Neural cell (in vitro differentiated cells): ENCODE measurements at regions not wholly inside any gene's neighbourhood (a gene's known extent, or its start where the extent isn't known, plus 50 kb on each side); places are given as distances from the start of the nearest gene placed in this dataset.

Experiments used
- EZH2 ChIP-seq: fragments of 200-600, 300-800 bp; shearing (Covaris generic), sonication (generic); IDR thresholded peaks from 2 replicates; pipeline ENCODE4 v1.6.1; 2014; ENCODE audit warnings: antibody characterized with exemption, low read length, borderline replicate concordance, mild to moderate bottlenecking; ENCODE audit not compliant: insufficient read depth, poor library complexity, severe bottlenecking
- POLR2AphosphoS5 ChIP-seq: IDR thresholded peaks from 2 replicates; pipeline ENCODE4 v1.6.1; 2012
- REST ChIP-seq: IDR thresholded peaks from 2 replicates; pipeline ENCODE4 v1.6.1; 2012; ENCODE audit warnings: borderline replicate concordance
- TAF1 ChIP-seq: IDR thresholded peaks from 2 replicates; pipeline ENCODE4 v1.6.1; 2012; ENCODE audit warnings: low read depth
- TF ChIP-seq, protein P1 (sequence below): fragments of 450-650 bp; IDR thresholded peaks from 2 replicates; pipeline ENCODE4 v1.5.1; 2014; ENCODE audit warnings: antibody characterized with exemption, mild to moderate bottlenecking, moderate library complexity; ENCODE audit not compliant: poor library complexity, severe bottlenecking

DNA sequence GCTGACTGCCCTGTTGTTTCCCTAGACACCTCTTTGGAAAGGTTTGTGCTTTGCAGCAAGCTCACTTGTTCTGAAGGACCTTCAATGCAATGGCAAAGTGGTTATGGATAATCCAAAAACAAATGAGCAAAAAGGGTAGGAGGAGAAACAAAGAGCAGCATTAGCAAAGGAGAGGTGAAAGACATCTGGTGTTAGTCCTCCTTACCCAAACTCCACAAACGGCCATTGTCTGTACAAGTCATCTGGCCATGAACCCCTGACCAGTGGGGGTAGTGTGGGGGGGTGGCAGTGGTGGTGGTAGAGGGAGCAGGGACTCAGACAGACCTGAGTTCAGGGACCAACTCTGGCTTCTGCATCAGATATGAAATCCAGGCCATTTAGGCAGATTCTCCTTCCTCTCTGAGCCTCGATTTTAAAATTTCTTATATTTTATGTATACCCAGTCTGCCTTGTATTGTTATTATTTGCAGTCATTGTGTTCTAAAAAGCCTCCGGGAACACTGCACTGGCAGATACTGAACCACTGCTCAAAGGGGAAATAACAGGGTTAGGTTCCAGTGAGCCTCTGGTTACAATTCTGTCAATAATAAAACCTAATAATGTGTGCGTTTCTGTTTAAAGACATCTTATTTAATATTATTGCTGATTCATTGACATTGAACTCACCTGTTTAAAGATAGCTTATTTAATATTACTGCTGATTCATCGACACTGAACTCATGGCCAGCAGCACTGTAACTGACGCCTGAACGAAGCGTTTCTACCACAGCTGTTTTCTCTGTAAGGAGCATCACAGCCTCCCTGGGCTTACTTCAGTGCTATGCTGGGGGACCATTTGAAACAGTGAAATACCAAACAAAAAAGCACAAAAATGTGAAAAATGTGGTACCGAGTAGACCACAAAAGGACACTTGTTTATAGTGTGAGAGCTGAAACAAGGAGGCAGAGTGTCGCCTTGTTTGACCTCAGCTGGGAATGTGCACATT is 156.0 kb downstream of the SEC61B start:
- TF ChIP-seq, protein P1, sequence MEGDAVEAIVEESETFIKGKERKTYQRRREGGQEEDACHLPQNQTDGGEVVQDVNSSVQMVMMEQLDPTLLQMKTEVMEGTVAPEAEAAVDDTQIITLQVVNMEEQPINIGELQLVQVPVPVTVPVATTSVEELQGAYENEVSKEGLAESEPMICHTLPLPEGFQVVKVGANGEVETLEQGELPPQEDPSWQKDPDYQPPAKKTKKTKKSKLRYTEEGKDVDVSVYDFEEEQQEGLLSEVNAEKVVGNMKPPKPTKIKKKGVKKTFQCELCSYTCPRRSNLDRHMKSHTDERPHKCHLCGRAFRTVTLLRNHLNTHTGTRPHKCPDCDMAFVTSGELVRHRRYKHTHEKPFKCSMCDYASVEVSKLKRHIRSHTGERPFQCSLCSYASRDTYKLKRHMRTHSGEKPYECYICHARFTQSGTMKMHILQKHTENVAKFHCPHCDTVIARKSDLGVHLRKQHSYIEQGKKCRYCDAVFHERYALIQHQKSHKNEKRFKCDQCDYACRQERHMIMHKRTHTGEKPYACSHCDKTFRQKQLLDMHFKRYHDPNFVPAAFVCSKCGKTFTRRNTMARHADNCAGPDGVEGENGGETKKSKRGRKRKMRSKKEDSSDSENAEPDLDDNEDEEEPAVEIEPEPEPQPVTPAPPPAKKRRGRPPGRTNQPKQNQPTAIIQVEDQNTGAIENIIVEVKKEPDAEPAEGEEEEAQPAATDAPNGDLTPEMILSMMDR, result no peak
- TF ChIP-seq REST (no peak), EZH2 (no peak), POLR2AphosphoS5 (no peak), TAF1 (no peak)
